ENCODE measurements at regions not wholly inside any gene's neighbourhood (a gene's known extent, or its start where the extent isn't known, plus 50 kb on each side); places are given as distances from the start of the nearest gene placed in this dataset.

GRCh38 chr13:85675151-85675907 is 123.9 kb downstream of the SLITRK6 start:
- TF ChIP-seq CTCF (IDR thresholded peaks at IDR 0.05) (no peak), POLR2A (IDR thresholded peaks at IDR 0.05) (no peak), POLR2AphosphoS5 (IDR thresholded peaks at IDR 0.05) (no peak), EP300 (IDR thresholded peaks at IDR 0.05) (no peak)

All from stomach (tissue), 4 donors.